ENCODE measurements at regions not wholly inside any gene's neighbourhood (a gene's known extent, or its start where the extent isn't known, plus 50 kb on each side); places are given as distances from the start of the nearest gene placed in this dataset.

- Mint-ChIP-seq H3K36me3 (ENCODE audit: low read depth) (no peaks in the 10 kb centered on the region), H3K27ac (no peak overlapping the region), H3K4me3 (no peak overlapping the region), H3K4me1 (ENCODE audit: low read depth) (no peaks in the 10 kb centered on the region), H3K27me3 (no peaks in the 10 kb centered on the region), H3K9me3 (peaks cover 7% of the 10 kb centered on the region)
- ChIA-PET POLR2A (no interaction called here), CTCF (no interaction called here)
- Histone ChIP-seq H3K27ac (ENCODE audit: low read depth in 1 of 2, low read length in 2 of 2) (no peak overlapping the region), H3K27me3 (ENCODE audit: control insufficient read depth in 1 of 2, insufficient read depth in 2 of 2, low read length in 2 of 2) (no peaks in the 10 kb centered on the region), H3K4me3 (ENCODE audit: low read length) (no peak overlapping the region), H3K9me3 (ENCODE audit: control insufficient read depth in 1 of 2, insufficient read depth in 1 of 2, low read length in 2 of 2) (peaks cover 0 to 6% of the 10 kb centered on the region in 2 experiments), H3K36me3 (ENCODE audit: insufficient read depth, low read length) (no peaks in the 10 kb centered on the region), H3K4me1 (ENCODE audit: insufficient read depth, low read length) (no peaks in the 10 kb centered on the region)
- TF ChIP-seq CTCF (IDR thresholded peaks at IDR 0.05), result no peak
- ATAC-seq (ENCODE audit: poor library complexity) (no peak), DNase-seq (no peak)
- intact Hi-C loops (cut with DNase I, micrococcal nuclease), result no loop called here
Observed at GRCh38 chr3:161969867-161970266, 473.3 kb downstream of the OTOL1 start.

- H3K4me1 Mint-ChIP-seq (ENCODE audit: low read depth), result no peaks in the 10 kb centered on the region
- CTCF ChIA-PET, result no interaction called here
Observed at GRCh38 chr3:161975201-161975600, 478.6 kb downstream of the OTOL1 start.

GRCh38 chr3:161977063-161977462 lies 480.5 kb downstream of the OTOL1 start:
- no peaks in the 10 kb centered on the region for H3K9me3 Mint-ChIP-seq
- Histone ChIP-seq H3K4me3 (ENCODE audit: low read length) (no peak overlapping the region), H3K36me3 (ENCODE audit: insufficient read depth, low read length) (no peaks in the 10 kb centered on the region), H3K9me3 (ENCODE audit: control insufficient read depth in 1 of 2, insufficient read depth in 1 of 2, low read length in 2 of 2) (peaks cover 0 to 24% of the 10 kb centered on the region in 2 experiments), H3K4me1 (ENCODE audit: insufficient read depth, low read length) (no peaks in the 10 kb centered on the region), H3K27me3 (ENCODE audit: control insufficient read depth in 1 of 2, insufficient read depth in 2 of 2, low read length in 2 of 2) (no peaks in the 10 kb centered on the region), H3K27ac (ENCODE audit: low read depth in 1 of 2, low read length in 2 of 2) (no peak overlapping the region)
- ChIA-PET CTCF (no interaction called here), POLR2A (no interaction called here)
- no peak for DNase-seq
- no peak for TF ChIP-seq CTCF (IDR thresholded peaks at IDR 0.05)
- H3K36me3 Mint-ChIP-seq (ENCODE audit: low read depth), result no peaks in the 10 kb centered on the region
- no peaks in the 10 kb centered on the region for H3K4me1 Mint-ChIP-seq (ENCODE audit: low read depth)
- H3K27me3 Mint-ChIP-seq, result no peaks in the 10 kb centered on the region
- H3K4me3 Mint-ChIP-seq, result no peak overlapping the region
- ATAC-seq (ENCODE audit: poor library complexity), result no peak
- H3K27ac Mint-ChIP-seq, result no peak overlapping the region
- intact Hi-C loops (cut with DNase I, micrococcal nuclease), result no loop called here

More at GRCh38 chr3:161975201-161975600, 478.6 kb downstream of the OTOL1 start:
- intact Hi-C loops (cut with DNase I, micrococcal nuclease), result no loop called here
- ATAC-seq (ENCODE audit: poor library complexity) (no peak), DNase-seq (no peak)
- H3K36me3 ChIP-seq (ENCODE audit: insufficient read depth, low read length), result no peaks in the 10 kb centered on the region
- Mint-ChIP-seq H3K9me3 (peaks cover 2% of the 10 kb centered on the region), H3K36me3 (ENCODE audit: low read depth) (no peaks in the 10 kb centered on the region), H3K4me3 (no peak overlapping the region), H3K27ac (no peak overlapping the region), H3K27me3 (no peaks in the 10 kb centered on the region)
- H3K4me3 ChIP-seq (ENCODE audit: low read length), result no peak overlapping the region
- TF ChIP-seq CTCF (IDR thresholded peaks at IDR 0.05), result no peak
- H3K27me3 ChIP-seq (ENCODE audit: control insufficient read depth in 1 of 2, insufficient read depth in 2 of 2, low read length in 2 of 2), result no peaks in the 10 kb centered on the region
- H3K9me3 ChIP-seq (ENCODE audit: control insufficient read depth in 1 of 2, insufficient read depth in 1 of 2, low read length in 2 of 2), result peaks cover 0 to 24% of the 10 kb centered on the region in 2 experiments
- H3K27ac ChIP-seq (ENCODE audit: low read depth in 1 of 2, low read length in 2 of 2), result no peak overlapping the region
- no peaks in the 10 kb centered on the region for H3K4me1 ChIP-seq (ENCODE audit: insufficient read depth, low read length)
- POLR2A ChIA-PET, result no interaction called here

All from CD4-positive, alpha-beta T cell (primary cell).